PC-3 (cell line): ENCODE measurements at regions not wholly inside any gene's neighbourhood (a gene's known extent, or its start where the extent isn't known, plus 50 kb on each side); places are given as distances from the start of the nearest gene placed in this dataset.

ENCODE experiments used
- ATAC-seq: fragments of 200-7000 bp; cut with Tn5 transposase; 2 replicates; pipeline ENCODE4 v1.9.1; 2020; ENCODE audit warnings: mild to moderate bottlenecking, moderate library complexity
- BruUV-seq: library from RNA; stranded (reverse); fragments of 400-500 nt; replicated peaks from 2 replicates; lab custom pipeline; 2021; lab: Mats Ljungman, UMichigan
- CTCF ChIA-PET: fragments of 300-600 bp; sonication (Branson Sonifier 250); formaldehyde crosslinking; loops from one replicate; lab custom pipeline; 2022; ENCODE audit warnings: antibody characterized with exemption; lab: Charles Lee
- POLR2A ChIA-PET: fragments of 300-600 bp; sonication (Branson Sonifier 250); formaldehyde crosslinking; loops from one replicate; lab custom pipeline; 2022; ENCODE audit warnings: antibody characterized with exemption; ENCODE audit not compliant: unreplicated experiment; lab: Charles Lee
- DNase-seq: peaks from one replicate; pipeline ENCODE4 v3.0.0-alpha.2; 2015
- H2AFZ ChIP-seq: fragments of 300-600 bp; sonication (generic); 2 replicates; pipeline ENCODE4 v1.6.0; 2016; ENCODE audit warnings: antibody characterized with exemption, low read length
- H3F3A ChIP-seq: fragments of 300-600 bp; sonication (generic); one replicate; pipeline ENCODE4 v1.6.0; 2017; ENCODE audit warnings: antibody characterized with exemption, low read length, control low read depth, mild to moderate bottlenecking; ENCODE audit not compliant: unreplicated experiment
- H3K27ac ChIP-seq: fragments of 300-600 bp; sonication (generic); 2 replicates; pipeline ENCODE4 v1.5.1; 2016; ENCODE audit warnings: mild to moderate bottlenecking, low read length
- H3K27me3 ChIP-seq: fragments of 300-600 bp; sonication (generic); 2 replicates; pipeline ENCODE4 v1.6.1; 2016; ENCODE audit warnings: low read length, mixed read lengths
- H3K36me3 ChIP-seq: fragments of 300-600 bp; sonication (generic); 2 replicates; pipeline ENCODE4 v1.6.1; 2016; ENCODE audit warnings: low read depth, mixed run types, low read length, mixed read lengths
- H3K4me1 ChIP-seq: fragments of 300-600 bp; sonication (generic); 2 replicates; pipeline ENCODE4 v1.5.1; 2016; ENCODE audit warnings: low read length; ENCODE audit not compliant: insufficient read depth
- H3K4me2 ChIP-seq: fragments of 300-600 bp; sonication (generic); 2 replicates; pipeline ENCODE4 v1.6.0; 2016; ENCODE audit warnings: low read length
- H3K4me3 ChIP-seq: fragments of 300-600 bp; sonication (generic); 2 replicates; pipeline ENCODE4 v1.5.1; 2016; ENCODE audit warnings: mild to moderate bottlenecking, low read length, mixed read lengths
- H3K79me2 ChIP-seq: fragments of 300-600 bp; sonication (generic); 2 replicates; pipeline ENCODE4 v1.6.1; 2017; ENCODE audit warnings: low read length, mixed read lengths
- H3K9ac ChIP-seq: fragments of 300-600 bp; sonication (generic); 2 replicates; pipeline ENCODE4 v1.6.0; 2016; ENCODE audit warnings: mild to moderate bottlenecking, low read length
- H3K9me2 ChIP-seq: fragments of 300-600 bp; sonication (generic); replicated peaks from 2 replicates; pipeline ENCODE4 v1.6.1; 2016; ENCODE audit warnings: mixed run types, low read length, mixed read lengths
- H3K9me3 ChIP-seq: fragments of 300-600 bp; sonication (generic); 2 replicates; pipeline ENCODE4 v1.6.1; 2016; ENCODE audit warnings: low read length, mixed read lengths
- H4K20me1 ChIP-seq: fragments of 300-600 bp; sonication (generic); 2 replicates; pipeline ENCODE4 v1.6.1; 2016; ENCODE audit warnings: low read length, mixed read lengths
- CTCF ChIP-seq: fragments of 300-600 bp; sonication (generic); conservative IDR thresholded peaks from 2 replicates; pipeline ENCODE4 v1.5.1; 2017; ENCODE audit warnings: antibody characterized with exemption, low read depth, mild to moderate bottlenecking, low read length
- EZH2 ChIP-seq: fragments of 300-600 bp; sonication (generic); IDR thresholded peaks from one replicate; pipeline ENCODE4 v1.6.1; 2017; ENCODE audit warnings: antibody characterized with exemption, mild to moderate bottlenecking, low read length; ENCODE audit not compliant: unreplicated experiment
- EZH2phosphoT487 ChIP-seq: fragments of 300-600 bp; sonication (generic); IDR thresholded peaks from 2 replicates; pipeline ENCODE4 v1.6.1; 2018; ENCODE audit warnings: mild to moderate bottlenecking, antibody characterized with exemption, low read length, borderline replicate concordance
- intact Hi-C: fragments of 100-400 bp; cut with micrococcal nuclease; formaldehyde crosslinking; loops from 2 replicates; pipeline ENCODE4 v1.9.0; 2023

- POLR2A ChIA-PET = no interaction called here
- Histone ChIP-seq H4K20me1 (no peaks in the 10 kb centered on the region), H3K79me2 (no peaks in the 10 kb centered on the region), H3K9me3 (no peaks in the 10 kb centered on the region), H3K27ac (no peak overlapping the region), H3K4me1 (peaks cover 6% of the 10 kb centered on the region; the same call in 1 of the 2 replicates), H3K36me3 (no peaks in the 10 kb centered on the region), H3K4me3 (no peak overlapping the region), H3K9me2 (no peaks in the 10 kb centered on the region), H3F3A (no peaks in the 10 kb centered on the region), H3K9ac (no peak overlapping the region), H3K27me3 (no peaks in the 10 kb centered on the region), H3K4me2 (no peak overlapping the region), H2AFZ (no peak overlapping the region)
- DNase-seq (no peak), ATAC-seq (no peak)
- intact Hi-C loops = no loop called here
- BruUV-seq = no TSS peak
- no peak for TF ChIP-seq EZH2phosphoT487
- TF ChIP-seq CTCF = no peak
- TF ChIP-seq EZH2 = no peak
- CTCF ChIA-PET = no interaction called here
Observed at GRCh38 chr18:72458271-72458670, 85.9 kb downstream of the CBLN2 start.

DNA sequence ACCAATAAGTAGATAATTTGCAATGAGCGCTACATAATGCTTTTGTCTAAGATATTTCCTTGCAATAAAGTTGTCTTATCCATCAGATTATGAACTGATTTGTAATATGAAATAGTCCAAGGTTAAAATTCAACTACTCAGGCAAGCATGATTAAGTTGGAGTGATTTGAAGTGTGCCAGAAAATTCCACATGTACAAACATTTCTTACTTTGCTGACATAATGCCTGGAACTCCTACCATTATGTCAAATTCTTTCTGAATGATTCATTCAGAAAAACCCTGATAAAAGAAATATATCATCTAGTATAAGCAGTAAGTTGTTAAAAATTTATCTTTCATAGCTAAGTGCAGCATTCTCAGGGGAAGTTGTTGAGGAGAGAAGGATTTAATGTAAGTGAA, 87.3 kb downstream of the CBLN2 start:
- no peak for TF ChIP-seq EZH2phosphoT487
- TF ChIP-seq CTCF = no peak
- TF ChIP-seq EZH2 = no peak
- Histone ChIP-seq H3K4me1 (peaks cover 6% of the 10 kb centered on the region; the same call in 1 of the 2 replicates), H3K4me3 (no peak overlapping the region), H2AFZ (no peak overlapping the region), H3K9ac (no peak overlapping the region), H3K79me2 (no peaks in the 10 kb centered on the region), H3K9me2 (no peaks in the 10 kb centered on the region), H3K27me3 (no peaks in the 10 kb centered on the region), H4K20me1 (no peaks in the 10 kb centered on the region), H3K4me2 (no peak overlapping the region), H3F3A (no peaks in the 10 kb centered on the region), H3K9me3 (no peaks in the 10 kb centered on the region), H3K27ac (no peak overlapping the region), H3K36me3 (no peaks in the 10 kb centered on the region)
- BruUV-seq = no TSS peak
- intact Hi-C loops = no loop called here
- DNase-seq = peak; percentile 43
- ChIA-PET CTCF (interaction anchor here (0.6 kb wide), 1 partner anchor 30 kb away, joined by 3 read pairs; no protein-coding TSS in a partner anchor), POLR2A (no interaction called here)
- ATAC-seq = peak; percentile 33; the same call in 1 of the 2 replicates

DNA sequence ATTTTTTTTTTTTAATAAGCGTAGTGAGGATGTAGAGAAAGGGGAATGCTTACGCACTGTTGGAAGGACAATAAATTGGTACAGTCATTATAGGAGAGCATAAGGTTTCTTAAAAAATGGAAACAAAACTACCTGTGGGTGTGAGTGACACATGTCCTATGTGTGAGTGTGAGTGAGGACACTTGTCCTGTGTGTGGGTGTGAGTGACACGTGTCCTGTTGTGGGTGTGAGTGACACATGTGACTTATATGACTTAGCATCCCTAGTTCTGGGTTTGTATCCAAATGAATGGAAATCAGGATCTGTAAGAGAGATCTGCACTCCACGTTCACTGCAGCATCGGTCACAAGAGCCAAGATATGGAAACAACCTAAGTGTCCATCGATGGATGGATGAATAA, 91.8 kb downstream of the CBLN2 start:
- intact Hi-C loops = no loop called here
- Histone ChIP-seq H3K27ac (no peak overlapping the region), H3K36me3 (no peaks in the 10 kb centered on the region), H4K20me1 (no peaks in the 10 kb centered on the region), H3K4me3 (no peak overlapping the region), H3K9me2 (no peaks in the 10 kb centered on the region), H3K9me3 (no peaks in the 10 kb centered on the region), H3K4me1 (peaks cover 6% of the 10 kb centered on the region; the same call in 1 of the 2 replicates), H3F3A (no peaks in the 10 kb centered on the region), H2AFZ (no peak overlapping the region), H3K9ac (no peak overlapping the region), H3K79me2 (no peaks in the 10 kb centered on the region), H3K4me2 (no peak overlapping the region), H3K27me3 (no peaks in the 10 kb centered on the region)
- CTCF ChIA-PET = no interaction called here
- POLR2A ChIA-PET = no interaction called here
- ATAC-seq = no peak
- no peak for DNase-seq
- TF ChIP-seq CTCF (no peak), EZH2 (no peak), EZH2phosphoT487 (no peak)
- no TSS peak for BruUV-seq
